ENCODE measurements at regions not wholly inside any gene's neighbourhood (a gene's known extent, or its start where the extent isn't known, plus 50 kb on each side); places are given as distances from the start of the nearest gene placed in this dataset.

DNA sequence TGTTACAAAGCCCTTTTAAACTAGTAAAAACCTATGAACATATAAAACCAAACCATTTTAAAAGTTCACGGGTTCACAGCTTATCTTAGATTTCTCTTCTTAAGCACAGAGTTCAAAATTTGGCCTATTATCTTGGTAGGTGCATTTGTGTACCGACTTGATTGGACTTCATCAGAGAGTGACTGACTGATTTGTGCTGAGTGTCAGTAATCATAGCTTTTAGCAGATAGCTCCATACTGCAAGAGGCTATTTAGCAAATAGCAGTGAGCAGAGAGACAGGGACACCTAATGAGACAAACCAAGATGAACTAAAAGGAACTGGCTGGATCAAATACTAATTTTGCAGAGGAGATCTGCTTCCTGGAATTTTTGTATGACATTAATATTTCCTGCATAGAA is 274.5 kb downstream of the PRR16 start:
- DNase-seq (ENCODE audit: low read depth, low spot score): no peak
- no peak overlapping the region for H3K4me3 ChIP-seq (ENCODE audit: low read length)

DNA sequence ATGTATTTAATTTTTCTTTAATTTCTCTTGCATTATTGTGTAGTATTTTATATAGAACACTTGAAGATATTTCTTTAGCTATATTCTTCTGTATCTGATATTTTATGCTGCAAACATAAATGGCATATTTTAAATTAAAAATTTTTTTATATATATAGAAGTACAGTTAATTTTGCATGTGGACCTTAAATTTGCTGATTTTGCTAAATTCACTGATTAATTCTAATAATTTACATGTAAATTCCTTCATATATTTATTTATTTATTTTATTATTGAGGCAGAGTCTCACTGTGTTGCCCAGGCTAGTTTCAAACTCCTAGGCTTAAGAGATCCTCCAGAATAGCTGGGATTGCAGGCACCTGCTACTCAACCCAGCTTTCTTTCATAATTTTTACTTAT is 276.9 kb downstream of the PRR16 start:
- DNase-seq (ENCODE audit: low read depth, low spot score): no peak

DNA sequence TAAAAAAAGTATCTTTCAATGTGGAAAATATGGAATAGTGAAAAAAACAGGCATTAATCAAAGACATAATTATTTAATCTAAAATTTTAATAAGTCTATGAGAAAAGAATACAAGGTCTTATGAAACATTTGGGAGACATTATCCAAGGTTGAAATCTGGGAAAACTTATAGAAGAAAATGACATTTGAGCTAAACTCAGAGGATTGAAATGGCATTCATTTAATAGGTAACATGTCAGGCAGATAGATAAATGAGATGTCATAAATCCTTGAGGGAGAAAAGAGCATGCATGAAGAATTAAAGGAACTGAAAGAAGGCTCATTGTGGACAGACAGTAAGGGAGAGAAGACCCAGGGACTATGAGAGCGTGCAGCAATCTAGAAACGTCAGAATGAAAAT is 284.4 kb downstream of the PRR16 start:
- no peak overlapping the region for H3K4me3 ChIP-seq (ENCODE audit: low read length)
- DNase-seq (ENCODE audit: low read depth, low spot score): no peak

More for the DNA sequence above, 276.9 kb downstream of the PRR16 start:
- no peak overlapping the region for H3K4me3 ChIP-seq (ENCODE audit: low read length)

DNA sequence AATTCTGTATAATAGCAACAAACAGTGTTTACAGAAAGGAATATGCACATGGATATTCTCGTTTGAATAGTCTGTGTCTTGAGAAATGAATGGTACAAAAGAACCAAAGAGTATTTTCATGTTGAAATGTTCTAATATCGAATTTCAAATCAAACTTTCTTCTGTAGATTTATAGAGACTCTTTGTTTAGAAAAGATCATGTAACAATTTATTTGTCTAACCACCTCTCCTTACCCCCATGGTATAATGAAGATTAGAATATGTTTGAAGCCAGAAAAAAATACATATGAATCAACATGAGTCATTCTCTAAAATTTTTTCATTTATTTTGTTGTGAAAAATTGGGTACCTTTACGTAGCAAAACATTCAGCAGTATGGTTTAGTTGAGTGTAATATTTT is 285.6 kb downstream of the PRR16 start:
- no peak overlapping the region for H3K4me3 ChIP-seq (ENCODE audit: low read length)
- no peak for DNase-seq (ENCODE audit: low read depth, low spot score)

DNA sequence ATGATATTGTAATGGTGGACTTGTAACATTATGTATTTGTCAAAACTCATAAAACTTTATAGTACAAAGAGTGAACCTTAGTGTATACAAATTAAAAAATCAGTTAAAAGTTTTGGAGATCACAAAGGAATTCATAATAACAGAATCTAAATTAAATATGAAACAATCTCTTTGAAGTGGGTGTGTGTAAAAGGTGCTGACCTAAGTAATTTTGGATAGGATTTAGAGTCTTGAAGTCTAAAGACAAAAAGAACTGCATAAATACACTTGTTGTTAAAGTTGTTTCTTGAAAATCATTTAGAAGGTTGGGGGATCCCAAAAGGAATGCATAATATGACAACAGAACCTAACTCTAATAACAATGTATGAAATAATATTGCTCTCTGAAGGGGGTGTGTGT is 295.5 kb downstream of the PRR16 start:
- no peak for DNase-seq (ENCODE audit: low read depth, low spot score)
- no peak overlapping the region for H3K4me3 ChIP-seq (ENCODE audit: low read length)

DNA sequence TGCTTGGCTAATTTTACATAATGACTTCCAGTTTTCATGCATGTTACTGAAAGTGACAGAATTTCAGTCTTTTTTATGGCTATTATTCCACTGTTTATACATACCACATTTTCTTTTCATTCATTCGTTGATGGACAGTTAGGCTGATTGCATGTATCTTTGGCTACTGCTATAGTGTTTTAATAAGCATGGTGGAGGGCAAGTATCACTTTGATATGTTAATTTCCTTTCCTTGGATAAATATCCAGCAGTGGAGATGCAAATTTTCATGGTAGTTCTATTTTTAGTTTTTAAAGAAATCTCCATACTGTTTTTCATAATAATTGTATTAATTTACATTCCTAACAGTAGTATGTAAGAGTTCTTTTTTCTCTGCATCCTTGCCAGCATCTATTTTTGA is 297.9 kb downstream of the PRR16 start:
- no peak for DNase-seq (ENCODE audit: low read depth, low spot score)
- H3K4me3 ChIP-seq (ENCODE audit: low read length): no peak overlapping the region

DNA sequence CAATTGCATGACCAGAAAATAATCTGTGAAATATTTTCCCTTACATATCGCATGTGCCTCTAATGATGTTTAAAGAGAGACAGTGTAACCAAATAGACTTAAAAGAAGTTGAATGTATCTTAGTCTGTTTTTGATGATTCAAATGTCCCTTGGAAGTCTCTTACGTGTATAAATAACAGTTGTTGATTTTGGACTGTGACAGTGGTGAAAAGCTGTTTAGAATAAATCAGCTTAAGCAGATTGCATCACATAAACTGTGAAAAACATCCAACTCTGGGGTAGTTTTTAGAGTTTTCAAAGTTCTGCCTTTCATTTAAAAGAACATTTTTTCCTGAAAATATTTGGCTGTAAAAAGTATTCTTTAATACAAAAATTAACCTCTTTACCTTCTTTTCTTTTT is 301.1 kb downstream of the PRR16 start:
- DNase-seq (ENCODE audit: low read depth, low spot score): no peak
- no peak overlapping the region for H3K4me3 ChIP-seq (ENCODE audit: low read length)

DNA sequence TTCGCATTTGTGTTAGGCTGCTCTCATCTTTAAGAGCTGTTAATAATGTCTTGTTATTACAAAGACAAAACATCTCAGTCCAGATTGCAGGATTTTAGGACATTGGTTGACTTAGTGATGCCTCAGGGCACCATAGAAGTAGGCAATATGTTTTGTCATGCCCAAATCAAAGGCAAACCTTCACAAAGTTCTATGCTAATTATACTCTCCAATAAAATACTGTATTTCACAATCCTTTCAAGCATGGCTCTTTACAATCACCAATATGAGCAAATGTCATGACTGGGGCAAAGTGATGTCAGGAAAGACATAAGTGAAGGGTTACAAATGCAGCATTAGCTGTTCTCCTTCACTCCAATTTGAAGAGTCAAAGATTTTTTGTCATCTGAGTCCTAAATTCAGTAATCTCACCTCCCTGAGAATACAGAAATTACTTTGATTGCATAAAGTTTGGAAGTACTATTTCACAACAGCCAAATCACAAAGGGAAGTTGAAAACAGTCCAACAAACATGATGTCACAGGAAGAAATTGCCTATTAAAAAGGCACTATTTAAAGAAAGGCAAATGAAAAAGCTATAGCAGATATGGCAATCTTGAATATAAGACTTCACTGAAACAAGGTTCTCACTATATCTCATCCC is 303.2 kb downstream of the PRR16 start:
- no peak overlapping the region for H3K4me3 ChIP-seq (ENCODE audit: low read length)
- DNase-seq (ENCODE audit: low read depth, low spot score): no peak

DNA sequence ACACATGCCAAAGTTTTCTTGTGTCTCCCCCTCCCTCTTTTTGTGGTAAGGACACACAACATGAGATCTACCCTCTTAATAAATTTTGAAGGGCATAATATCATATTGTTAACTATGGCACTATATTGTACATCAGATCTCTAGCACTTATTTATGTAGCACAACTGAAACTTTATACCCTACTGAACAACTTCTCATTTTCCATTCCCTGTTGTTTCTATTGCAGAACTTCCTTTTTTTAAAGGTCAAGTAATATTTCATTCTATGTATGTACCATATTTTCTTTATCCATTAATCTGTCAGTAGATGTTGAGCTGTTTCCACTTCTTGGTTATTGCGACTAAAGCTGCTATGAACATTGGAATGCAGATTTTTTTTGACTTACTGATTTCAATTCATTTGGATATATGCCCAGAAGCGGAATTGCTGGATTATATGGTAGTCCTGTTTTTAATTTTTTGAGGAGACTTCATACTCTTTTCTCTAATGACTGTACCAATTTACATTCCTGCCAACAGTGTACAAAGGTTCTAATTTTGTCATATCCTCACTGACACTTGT is 305.3 kb downstream of the PRR16 start:
- H3K4me3 ChIP-seq (ENCODE audit: low read length): no peak overlapping the region
- no peak for DNase-seq (ENCODE audit: low read depth, low spot score)

DNA sequence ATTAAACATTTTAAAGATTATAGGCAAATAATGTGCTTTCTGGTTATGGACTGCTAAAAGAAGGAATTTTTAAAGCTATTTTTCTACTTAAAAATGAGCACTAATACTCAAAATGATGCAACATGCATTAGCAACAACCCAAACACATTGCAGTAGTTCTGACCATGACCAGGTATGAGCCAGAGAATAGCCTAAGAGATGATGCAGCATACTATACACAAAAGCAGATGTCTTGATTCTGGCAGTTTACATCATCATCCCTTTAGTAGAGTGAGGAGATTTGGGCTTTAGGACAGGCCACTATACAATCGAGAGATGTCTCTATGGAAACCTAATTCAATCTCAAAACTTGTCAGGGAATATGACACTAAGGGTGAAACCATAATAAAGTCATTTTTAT is 307.1 kb downstream of the PRR16 start:
- no peak for DNase-seq (ENCODE audit: low read depth, low spot score)
- no peak overlapping the region for H3K4me3 ChIP-seq (ENCODE audit: low read length)

DNA sequence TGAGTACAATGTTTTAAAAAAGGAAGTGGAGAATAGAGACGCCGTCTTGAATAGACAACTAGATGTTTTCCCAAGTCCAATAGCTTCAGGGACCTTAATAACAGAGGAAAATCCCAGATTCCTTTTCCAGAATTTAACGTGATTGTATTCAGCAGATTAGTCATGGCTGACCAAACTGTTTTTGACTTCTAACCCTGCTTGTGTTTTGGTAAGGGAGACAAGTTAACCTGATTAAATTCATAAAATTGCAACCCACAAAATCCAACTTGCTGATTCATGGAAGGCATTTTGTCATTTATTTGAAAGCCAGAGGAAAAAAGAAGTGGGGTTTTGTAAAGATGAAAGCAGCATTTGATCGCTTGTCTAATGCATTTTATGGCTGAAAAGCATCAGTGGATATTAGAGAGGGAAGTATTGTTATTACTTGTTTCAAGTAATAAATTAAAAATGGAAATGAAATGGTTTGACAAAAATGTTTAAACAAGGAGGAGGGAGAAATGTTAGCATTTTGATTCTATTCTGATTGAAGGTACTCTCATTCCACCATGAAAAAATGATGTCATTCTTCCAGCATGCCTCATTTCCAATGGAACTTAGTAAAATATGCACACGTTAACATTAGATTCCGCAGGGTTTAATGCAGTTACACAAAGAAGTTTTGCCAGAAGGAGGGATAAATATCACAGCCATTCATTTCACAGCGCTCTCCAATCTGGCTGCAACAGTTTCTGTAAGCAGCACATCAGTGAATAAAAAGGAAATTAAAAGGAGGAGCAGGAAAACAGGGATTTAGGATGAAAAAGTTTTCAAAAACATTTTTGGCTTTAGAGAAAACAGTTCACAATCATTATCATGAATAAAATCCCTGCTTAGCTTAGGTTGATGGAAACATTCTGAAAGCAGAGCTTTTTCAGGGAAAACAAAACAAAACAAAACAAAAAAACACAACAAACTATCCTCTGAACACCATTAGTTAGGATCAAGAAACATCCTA is 314.7 kb downstream of the PRR16 start:
- no peak for DNase-seq (ENCODE audit: low read depth, low spot score)
- H3K4me3 ChIP-seq (ENCODE audit: low read length): no peak overlapping the region

DNA sequence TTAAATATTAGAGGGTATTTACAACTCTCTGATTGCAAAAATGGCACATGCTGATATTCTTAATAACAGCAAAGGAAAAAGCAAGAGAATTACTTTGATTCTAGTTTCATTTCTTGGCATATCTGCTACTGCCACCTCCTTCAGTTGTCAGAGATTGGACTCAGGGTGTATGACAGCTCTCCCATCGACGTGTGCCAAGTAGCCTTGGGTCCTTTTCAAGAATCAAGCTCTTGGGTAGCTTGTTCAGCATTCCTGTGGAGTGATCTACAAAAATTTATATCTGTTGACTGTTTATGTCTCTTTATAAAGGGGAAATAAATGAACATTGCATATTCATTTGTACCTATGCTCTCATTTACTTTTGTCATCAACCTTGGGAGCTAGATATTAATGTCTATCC is 315.6 kb downstream of the PRR16 start:
- no peak for DNase-seq (ENCODE audit: low read depth, low spot score)
- no peak overlapping the region for H3K4me3 ChIP-seq (ENCODE audit: low read length)

DNA sequence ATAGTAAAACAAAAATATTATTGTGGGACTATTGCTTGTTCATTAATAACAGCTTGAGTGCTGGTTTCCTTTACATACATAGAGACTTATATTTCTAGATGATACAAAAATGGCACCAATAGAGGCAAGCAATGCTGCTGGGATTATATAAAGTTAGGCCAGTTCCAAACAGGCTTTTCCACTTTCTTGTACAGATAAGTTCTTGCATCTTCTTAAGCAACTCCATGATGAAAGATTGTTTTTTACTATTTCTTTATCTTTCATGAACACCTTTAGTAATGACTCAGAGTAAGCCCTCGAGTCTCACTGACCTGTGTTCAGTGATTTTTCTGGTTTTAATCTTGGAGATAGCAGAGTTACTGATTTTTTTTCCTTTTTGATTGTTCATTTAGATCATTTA is 324.4 kb downstream of the PRR16 start:
- H3K4me3 ChIP-seq (ENCODE audit: low read length): no peak overlapping the region
- no peak for DNase-seq (ENCODE audit: low read depth, low spot score)

DNA sequence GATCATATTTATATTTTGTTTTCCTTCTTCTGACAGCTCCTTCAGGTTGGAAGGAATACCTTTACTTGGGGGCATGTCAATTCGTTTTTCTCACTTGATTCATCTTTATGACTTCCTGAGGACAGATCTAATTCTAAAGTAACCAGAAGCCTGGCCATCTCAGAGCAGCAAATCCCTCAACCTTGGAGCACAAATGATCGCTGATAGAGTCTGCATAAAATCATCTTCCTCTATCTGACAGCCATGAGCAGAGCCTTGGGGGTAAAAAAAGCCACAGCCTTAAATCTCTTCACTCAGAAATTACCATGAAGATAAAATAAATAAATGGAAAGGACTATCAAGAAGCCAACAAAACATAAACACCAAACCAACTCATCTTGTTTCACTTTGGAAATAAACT is 325.8 kb downstream of the PRR16 start:
- DNase-seq (ENCODE audit: low read depth, low spot score): no peak
- no peak overlapping the region for H3K4me3 ChIP-seq (ENCODE audit: low read length)

DNA sequence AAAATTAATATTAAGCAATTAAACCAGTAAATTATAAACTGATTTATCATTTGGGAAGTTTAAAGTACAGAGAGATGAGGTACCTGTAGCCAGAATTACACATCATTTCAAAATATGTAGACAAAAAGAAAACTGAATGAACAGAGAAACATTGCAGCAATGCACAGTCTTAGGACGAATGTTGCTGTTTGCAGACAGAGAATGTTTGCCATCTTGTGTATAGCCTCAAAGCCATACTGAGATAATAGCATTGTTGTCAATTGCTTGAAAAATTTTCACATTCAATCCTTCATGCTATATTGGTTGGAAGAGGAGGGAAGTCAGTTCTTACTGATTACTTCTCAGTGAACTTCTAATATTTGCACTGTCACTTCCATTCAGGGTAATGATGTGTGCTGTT is 326.2 kb downstream of the PRR16 start:
- H3K4me3 ChIP-seq (ENCODE audit: low read length): no peak overlapping the region
- DNase-seq (ENCODE audit: low read depth, low spot score): no peak

DNA sequence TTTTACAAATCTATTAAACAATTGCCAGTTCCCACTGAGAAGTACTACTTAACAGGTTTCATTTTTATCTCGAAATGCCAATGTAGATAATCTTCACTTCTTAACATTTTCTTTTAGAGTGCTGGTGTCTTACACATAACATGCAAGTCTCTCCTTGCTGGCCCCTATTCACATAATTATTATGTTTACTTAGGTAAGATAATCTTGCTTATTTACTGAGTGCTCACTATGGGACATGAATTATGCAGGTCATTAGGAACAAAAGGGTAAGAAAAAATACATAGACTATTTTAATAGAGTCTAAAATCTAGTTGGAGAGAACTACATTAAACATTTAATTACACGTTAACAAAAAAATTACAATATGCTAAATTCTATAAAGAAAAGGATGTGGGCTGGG is 328.4 kb downstream of the PRR16 start:
- H3K4me3 ChIP-seq (ENCODE audit: low read length): no peak overlapping the region
- DNase-seq (ENCODE audit: low read depth, low spot score): no peak

DNA sequence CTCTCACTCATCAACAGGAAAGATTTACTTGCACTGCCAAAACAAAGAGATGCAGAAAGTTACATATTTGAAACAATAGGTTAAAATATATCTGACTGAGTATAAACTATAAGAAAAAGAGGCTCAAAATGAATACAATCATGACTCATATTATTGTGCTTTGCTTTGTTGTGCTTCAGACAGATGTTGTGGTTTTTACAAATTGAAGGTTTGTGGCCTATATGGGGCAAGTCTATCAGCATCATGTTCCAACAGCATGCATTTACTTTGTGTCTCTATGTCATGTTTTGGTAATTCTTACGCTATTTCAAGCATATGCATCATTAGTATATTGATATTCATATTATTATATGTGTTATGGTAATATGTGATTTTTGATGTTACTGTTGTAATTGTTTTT is 330.0 kb downstream of the PRR16 start:
- DNase-seq (ENCODE audit: low read depth, low spot score): no peak
- H3K4me3 ChIP-seq (ENCODE audit: low read length): no peak overlapping the region

DNA sequence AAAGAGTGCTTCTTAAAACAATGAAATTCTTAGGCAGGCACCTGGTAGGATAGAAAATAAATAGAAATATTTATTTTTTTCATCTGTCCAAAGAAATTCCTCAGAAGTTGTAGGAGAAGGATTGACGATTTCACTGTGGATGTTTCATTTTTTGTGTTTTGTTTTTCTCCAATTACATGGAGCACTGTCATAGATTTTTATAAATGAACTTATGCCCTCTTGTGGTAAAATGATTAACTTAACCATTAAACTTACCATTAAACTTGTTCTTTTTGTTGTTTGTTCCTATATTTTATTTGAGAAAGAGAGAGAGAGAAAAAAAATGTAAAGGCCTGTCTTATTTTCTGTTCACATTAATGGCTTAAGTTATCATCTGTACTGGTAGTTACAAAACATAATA is 339.2 kb downstream of the PRR16 start:
- DNase-seq (ENCODE audit: low read depth, low spot score): no peak
- H3K4me3 ChIP-seq (ENCODE audit: low read length): no peak overlapping the region

DNA sequence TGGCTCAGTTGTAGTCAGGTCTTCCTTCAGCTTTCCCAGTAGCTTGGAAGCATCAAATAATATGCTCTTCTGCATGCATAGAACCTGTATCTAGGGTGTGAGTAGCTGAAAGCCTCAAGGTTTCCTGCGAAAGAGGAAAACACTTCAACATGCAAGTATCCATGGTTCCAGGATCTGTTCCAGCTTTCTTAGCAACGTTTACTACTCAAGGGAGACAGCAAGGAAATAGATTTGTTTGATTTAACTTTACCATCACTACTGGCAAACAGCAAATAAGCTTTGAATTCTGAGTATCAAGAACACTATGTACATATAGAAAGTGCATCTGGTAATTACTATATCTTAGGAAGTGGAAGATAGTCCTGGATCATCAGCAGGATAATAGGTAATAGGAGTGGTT is 341.0 kb downstream of the PRR16 start:
- no peak for DNase-seq (ENCODE audit: low read depth, low spot score)
- no peak overlapping the region for H3K4me3 ChIP-seq (ENCODE audit: low read length)

DNA sequence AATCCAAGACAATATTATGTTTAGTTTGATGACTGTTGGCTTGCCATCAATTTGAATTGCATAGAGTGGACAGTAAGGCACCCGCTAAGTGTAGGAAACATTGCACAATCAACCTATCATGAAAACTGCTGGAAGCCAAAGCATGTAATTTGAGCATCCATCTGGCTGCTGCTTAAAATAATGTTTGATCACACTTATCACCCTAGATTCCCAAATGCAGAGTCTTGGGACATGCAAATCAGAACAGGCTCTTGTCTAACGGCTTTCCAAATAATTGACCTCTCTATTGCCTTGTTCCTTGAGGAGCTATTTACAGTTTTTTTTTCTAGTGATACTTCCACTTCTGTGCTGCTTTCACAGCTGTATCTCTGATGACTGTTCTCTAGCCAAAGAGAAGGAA is 342.1 kb downstream of the PRR16 start:
- DNase-seq (ENCODE audit: low read depth, low spot score): no peak
- H3K4me3 ChIP-seq (ENCODE audit: low read length): no peak overlapping the region
